ENCODE measurements at regions not wholly inside any gene's neighbourhood (a gene's known extent, or its start where the extent isn't known, plus 50 kb on each side); places are given as distances from the start of the nearest gene placed in this dataset.
"Not testable (repeated sequence)": the region's sequence is repeated elsewhere in the genome, so short reads cannot be mapped to it uniquely, and the experiment has no call there.

- H3K4me3 ChIP-seq; H3K36me3 ChIP-seq (ENCODE audit: low read depth); H3K9me3 ChIP-seq; intact Hi-C loops (cut with DNase I, micrococcal nuclease); H3K4me1 ChIP-seq (ENCODE audit: low read depth): not testable (repeated sequence)
- DNase-seq (peak in 2 of 3 donors; percentile 8 to 32), ATAC-seq (peak; percentile 18)
Measured at GRCh38 chr14:106359157-106359887, 832.9 kb downstream of the TMEM121 start.

GRCh38 chr14:106365371-106365770 is 839.0 kb downstream of the TMEM121 start:
- H3K4me3 ChIP-seq; H3K36me3 ChIP-seq (ENCODE audit: low read depth); ATAC-seq; intact Hi-C loops (cut with DNase I, micrococcal nuclease); DNase-seq; H3K4me1 ChIP-seq (ENCODE audit: low read depth); H3K9me3 ChIP-seq: not testable (repeated sequence)

- H3K4me3 ChIP-seq; intact Hi-C loops (cut with DNase I, micrococcal nuclease); H3K9me3 ChIP-seq; ATAC-seq; H3K4me1 ChIP-seq (ENCODE audit: low read depth); H3K36me3 ChIP-seq (ENCODE audit: low read depth); DNase-seq: not testable (repeated sequence)
Measured at GRCh38 chr14:106365894-106366293, 839.5 kb downstream of the TMEM121 start.

GRCh38 chr14:106366971-106367370 is 840.6 kb downstream of the TMEM121 start:
- H3K4me3 ChIP-seq; intact Hi-C loops (cut with DNase I, micrococcal nuclease); H3K4me1 ChIP-seq (ENCODE audit: low read depth); DNase-seq; H3K36me3 ChIP-seq (ENCODE audit: low read depth); H3K9me3 ChIP-seq: not testable (repeated sequence)
- ATAC-seq = peak; percentile 14

GRCh38 chr14:106369456-106369855 is 843.1 kb downstream of the TMEM121 start:
- DNase-seq; H3K9me3 ChIP-seq; H3K4me1 ChIP-seq (ENCODE audit: low read depth); intact Hi-C loops (cut with DNase I, micrococcal nuclease); H3K4me3 ChIP-seq; ATAC-seq; H3K36me3 ChIP-seq (ENCODE audit: low read depth): not testable (repeated sequence)

- peak; percentile 70 to 77 (median 75) for DNase-seq
- peak; percentile 73 for TF ChIP-seq CTCF (IDR thresholded peaks at IDR 0.05)
- H3K9me3 ChIP-seq = no peaks in the 10 kb centered on the region
- peak; percentile 89 for ATAC-seq
- intact Hi-C loops (cut with DNase I, micrococcal nuclease) = no loop called here
- H3K4me3 ChIP-seq = no peak overlapping the region
- H3K4me1 ChIP-seq (ENCODE audit: low read depth) = no peaks in the 10 kb centered on the region
- no peaks in the 10 kb centered on the region for H3K36me3 ChIP-seq (ENCODE audit: low read depth)
Measured at GRCh38 chr14:106372870-106373652, 846.7 kb downstream of the TMEM121 start.

GRCh38 chr14:106373653-106374110 is 847.3 kb downstream of the TMEM121 start:
- intact Hi-C loops (cut with DNase I, micrococcal nuclease); H3K9me3 ChIP-seq; H3K36me3 ChIP-seq (ENCODE audit: low read depth); ATAC-seq; H3K4me3 ChIP-seq; DNase-seq; H3K4me1 ChIP-seq (ENCODE audit: low read depth): not testable (repeated sequence)

GRCh38 chr14:106377432-106377831 is 851.0 kb downstream of the TMEM121 start:
- ATAC-seq (no peak), DNase-seq (no peak)
- intact Hi-C loops (cut with DNase I, micrococcal nuclease) = no loop called here
- no peaks in the 10 kb centered on the region for H3K36me3 ChIP-seq (ENCODE audit: low read depth)
- H3K4me1 ChIP-seq (ENCODE audit: low read depth) = no peaks in the 10 kb centered on the region
- no peak overlapping the region for H3K4me3 ChIP-seq
- no peak for TF ChIP-seq CTCF (IDR thresholded peaks at IDR 0.05)
- H3K9me3 ChIP-seq = no peaks in the 10 kb centered on the region

Measured in mucosa of descending colon (tissue), 3 donors.